Cardiac muscle cell (in vitro differentiated cells and primary cell): ENCODE measurements at regions not wholly inside any gene's neighbourhood (a gene's known extent, or its start where the extent isn't known, plus 50 kb on each side); places are given as distances from the start of the nearest gene placed in this dataset.
A peak's percentile ranks its signal among the peaks of the same experiment; 100 is the strongest.

Experiments used
- DNase-seq, 2 donors: peaks; one replicate each; pipeline versions ENCODE4 v3.0.0 to v3.0.0-alpha.2; 2010 to 2017; ENCODE audit warnings: low read depth in 1 of 2, low spot score in 1 of 2
- H3K27ac ChIP-seq: fragments of 200-600 bp; sonication (generic); 2 replicates; pipeline ENCODE4 v1.5.1; 2016
- H3K27me3 ChIP-seq: fragments of 200-600 bp; sonication (generic); 2 replicates; pipeline ENCODE4 v1.6.0; 2016; ENCODE audit warnings: control low read depth
- H3K36me3 ChIP-seq: fragments of 200-600 bp; sonication (generic); 2 replicates; pipeline ENCODE4 v1.5.1; 2016; ENCODE audit warnings: control low read depth
- H3K4me1 ChIP-seq: fragments of 200-600 bp; sonication (generic); 2 replicates; pipeline ENCODE4 v1.8.1; 2017; ENCODE audit warnings: low read depth, mild to moderate bottlenecking, mixed run types
- H3K4me3 ChIP-seq: fragments of 200-600 bp; sonication (generic); 2 replicates; pipeline ENCODE4 v1.5.1; 2016; ENCODE audit warnings: mild to moderate bottlenecking
- H3K9me3 ChIP-seq: fragments of 200-600 bp; sonication (generic); 2 replicates; pipeline ENCODE4 v1.5.1; 2017; ENCODE audit warnings: low read depth, mild to moderate bottlenecking, control low read depth
- CTCF ChIP-seq: IDR thresholded peaks from 2 replicates; pipeline ENCODE4 v1.5.1; 2012; ENCODE audit warnings: low read depth, mild to moderate bottlenecking, low read length

- Histone ChIP-seq H3K9me3 (no peaks in the 10 kb centered on the region), H3K27me3 (no peaks in the 10 kb centered on the region), H3K36me3 (no peaks in the 10 kb centered on the region), H3K4me3 (no peak overlapping the region), H3K4me1 (no peaks in the 10 kb centered on the region), H3K27ac (no peak overlapping the region)
- no peak for DNase-seq
- no peak for TF ChIP-seq CTCF
These were observed 577.8 kb downstream of the ETNK1 start for GRCh38 chr12:23202728-23203127.

GRCh38 chr12:23204933-23205778 is 580.2 kb downstream of the ETNK1 start:
- Histone ChIP-seq H3K27ac (no peak overlapping the region), H3K4me1 (no peaks in the 10 kb centered on the region), H3K4me3 (no peak overlapping the region), H3K36me3 (no peaks in the 10 kb centered on the region), H3K9me3 (no peaks in the 10 kb centered on the region), H3K27me3 (no peaks in the 10 kb centered on the region)
- TF ChIP-seq CTCF, result peak; percentile 86
- DNase-seq, result peak; percentile 65 to 81

- TF ChIP-seq CTCF, result no peak
- Histone ChIP-seq H3K4me3 (no peak overlapping the region), H3K27me3 (no peaks in the 10 kb centered on the region), H3K27ac (no peak overlapping the region), H3K36me3 (no peaks in the 10 kb centered on the region), H3K4me1 (no peaks in the 10 kb centered on the region), H3K9me3 (no peaks in the 10 kb centered on the region)
- peak in 1 of 2 donors; percentile 3 for DNase-seq
These were observed 584.8 kb downstream of the ETNK1 start for GRCh38 chr12:23209793-23210192.

GRCh38 chr12:23210573-23210972 is 585.6 kb downstream of the ETNK1 start:
- H3K36me3 ChIP-seq, result no peaks in the 10 kb centered on the region
- H3K27me3 ChIP-seq, result no peaks in the 10 kb centered on the region
- H3K27ac ChIP-seq, result no peak overlapping the region
- DNase-seq, result no peak
- no peak overlapping the region for H3K4me3 ChIP-seq
- no peaks in the 10 kb centered on the region for H3K9me3 ChIP-seq
- H3K4me1 ChIP-seq, result no peaks in the 10 kb centered on the region
- TF ChIP-seq CTCF, result no peak

- DNase-seq, result peak in 1 of 2 donors; percentile 40
- no peak for TF ChIP-seq CTCF
- no peaks in the 10 kb centered on the region for H3K36me3 ChIP-seq
- H3K9me3 ChIP-seq, result no peaks in the 10 kb centered on the region
- no peaks in the 10 kb centered on the region for H3K4me1 ChIP-seq
- H3K27me3 ChIP-seq, result no peaks in the 10 kb centered on the region
- no peak overlapping the region for H3K4me3 ChIP-seq
- H3K27ac ChIP-seq, result no peak overlapping the region
These were observed 586.7 kb downstream of the ETNK1 start for GRCh38 chr12:23211384-23212320.
